Kidney (tissue), 13 donors: ENCODE measurements at regions not wholly inside any gene's neighbourhood (a gene's known extent, or its start where the extent isn't known, plus 50 kb on each side); places are given as distances from the start of the nearest gene placed in this dataset.

Experiments
- DNase-seq, 5 donors: peaks; one replicate each; pipeline ENCODE4 v3.0.0-alpha.2; 2013 to 2020
- FAIRE-seq: peaks from 2 replicates; lab custom pipeline; 2012; peaks lifted over from hg19 to GRCh38; lab: Jason Lieb, UNC
- H3K27ac ChIP-seq, 2 donors: one replicate each; pipeline ENCODE4 v1.7.0; 2013; ENCODE audit warnings: low read depth in 2 of 2, low read length in 2 of 2, inconsistent platforms in 1 of 2
- H3K27me3 ChIP-seq: one replicate; pipeline ENCODE4 v1.7.1; 2013; ENCODE audit warnings: low read length, inconsistent platforms; ENCODE audit not compliant: control insufficient read depth, insufficient read depth
- H3K36me3 ChIP-seq, 3 donors: one replicate each; pipeline versions ENCODE4 v1.7.0 to v1.7.1; 2013; ENCODE audit warnings: low read length in 3 of 3, control low read depth in 1 of 3, inconsistent platforms in 1 of 3; ENCODE audit not compliant: insufficient read depth in 3 of 3, control insufficient read depth in 2 of 3
- H3K4me1 ChIP-seq, 3 donors: one replicate each; pipeline versions ENCODE4 v1.7.0 to v1.7.1; 2013; ENCODE audit warnings: low read length in 3 of 3, inconsistent platforms in 1 of 3, low read depth in 1 of 3; ENCODE audit not compliant: control insufficient read depth in 2 of 3, insufficient read depth in 2 of 3
- H3K4me3 ChIP-seq, 3 donors: one replicate each; pipeline versions ENCODE4 v1.7.0 to v1.8.1; 2013; ENCODE audit warnings: low read length in 3 of 3, control low read depth in 1 of 3, inconsistent platforms in 1 of 3
- H3K9ac ChIP-seq, 3 donors: one replicate each; pipeline versions ENCODE4 v1.7.0 to v1.7.1; 2013; ENCODE audit warnings: low read length in 3 of 3, control low read depth in 1 of 3, inconsistent platforms in 1 of 3
- H3K9me3 ChIP-seq, 3 donors: one replicate each; pipeline versions ENCODE4 v1.7.0 to v1.7.1; 2013; ENCODE audit warnings: low read length in 3 of 3, control low read depth in 1 of 3, inconsistent platforms in 1 of 3; ENCODE audit not compliant: control insufficient read depth in 2 of 3, insufficient read depth in 1 of 3
- intact Hi-C: fragments of 100-400 bp; cut with DNase I; formaldehyde crosslinking; loops from one replicate; pipeline ENCODE4 v1.11.1; 2022
- TF ChIP-seq, protein P1 (sequence below): IDR thresholded peaks from 3 replicates; pipeline ENCODE4 v1.5.1; 2012; ENCODE audit warnings: mild to moderate bottlenecking, moderate library complexity, borderline replicate concordance; ENCODE audit not compliant: insufficient read depth; ENCODE audit errors: extremely low read depth
- donor health status: control.
- donor health status: control.
- donor health status: control.
- donor health status: control.
- donor health status: control.
- donor health status: DM: yes; HTN: yes; CAD: no.
- donor health status: Normal renal cell carcinoma (clear cell type).

DNA sequence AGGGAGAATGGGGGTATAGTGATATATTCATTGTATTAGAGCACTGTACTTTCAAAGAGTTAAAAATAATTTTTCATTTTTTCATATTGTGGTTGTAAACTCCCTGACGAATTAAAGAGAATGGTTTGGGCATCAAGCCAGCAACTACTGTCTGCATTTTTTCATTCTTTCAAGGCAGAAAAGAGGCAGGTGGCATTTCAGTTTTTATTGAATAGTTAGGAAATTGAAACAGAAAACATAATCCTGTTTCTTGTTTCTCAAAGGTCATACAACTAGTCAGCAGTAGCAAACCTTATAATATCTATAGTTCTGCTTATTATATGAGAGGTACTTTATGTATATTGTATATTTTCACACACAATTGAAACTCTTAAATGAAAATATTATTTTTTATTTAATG lies 303.9 kb upstream of the KCND2 start:
- Histone ChIP-seq H3K9me3 (no peaks in the 10 kb centered on the region), H3K4me1 (no peaks in the 10 kb centered on the region), H3K9ac (no peak overlapping the region), H3K27me3 (no peaks in the 10 kb centered on the region), H3K27ac (no peak overlapping the region), H3K36me3 (no peaks in the 10 kb centered on the region), H3K4me3 (no peak overlapping the region)
- intact Hi-C loops, result no loop called here
- no peak for FAIRE-seq
- TF ChIP-seq, protein P1, sequence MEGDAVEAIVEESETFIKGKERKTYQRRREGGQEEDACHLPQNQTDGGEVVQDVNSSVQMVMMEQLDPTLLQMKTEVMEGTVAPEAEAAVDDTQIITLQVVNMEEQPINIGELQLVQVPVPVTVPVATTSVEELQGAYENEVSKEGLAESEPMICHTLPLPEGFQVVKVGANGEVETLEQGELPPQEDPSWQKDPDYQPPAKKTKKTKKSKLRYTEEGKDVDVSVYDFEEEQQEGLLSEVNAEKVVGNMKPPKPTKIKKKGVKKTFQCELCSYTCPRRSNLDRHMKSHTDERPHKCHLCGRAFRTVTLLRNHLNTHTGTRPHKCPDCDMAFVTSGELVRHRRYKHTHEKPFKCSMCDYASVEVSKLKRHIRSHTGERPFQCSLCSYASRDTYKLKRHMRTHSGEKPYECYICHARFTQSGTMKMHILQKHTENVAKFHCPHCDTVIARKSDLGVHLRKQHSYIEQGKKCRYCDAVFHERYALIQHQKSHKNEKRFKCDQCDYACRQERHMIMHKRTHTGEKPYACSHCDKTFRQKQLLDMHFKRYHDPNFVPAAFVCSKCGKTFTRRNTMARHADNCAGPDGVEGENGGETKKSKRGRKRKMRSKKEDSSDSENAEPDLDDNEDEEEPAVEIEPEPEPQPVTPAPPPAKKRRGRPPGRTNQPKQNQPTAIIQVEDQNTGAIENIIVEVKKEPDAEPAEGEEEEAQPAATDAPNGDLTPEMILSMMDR, result no peak
- DNase-seq, result no peak

DNA sequence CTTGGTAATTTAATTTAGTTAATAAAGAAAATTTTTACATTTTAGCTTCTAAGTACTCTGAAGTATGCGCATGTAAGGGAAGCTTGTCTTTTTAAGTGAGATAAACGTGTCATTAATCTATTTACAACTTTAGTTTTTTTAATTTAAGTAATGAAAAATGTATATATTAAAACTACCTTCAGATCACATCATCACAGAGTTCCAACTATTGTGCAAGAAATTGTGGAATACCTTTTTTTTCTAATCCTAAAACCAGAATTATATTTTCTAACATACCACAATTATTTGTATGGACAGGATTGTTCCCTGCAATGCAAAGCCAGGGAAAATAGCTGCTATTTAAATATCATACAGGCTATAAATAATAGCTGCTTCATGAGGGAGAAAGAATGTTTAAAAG lies 303.2 kb upstream of the KCND2 start:
- intact Hi-C loops, result no loop called here
- TF ChIP-seq, protein P1, result no peak
- Histone ChIP-seq H3K27ac (no peak overlapping the region), H3K4me3 (no peak overlapping the region), H3K9ac (no peak overlapping the region), H3K36me3 (no peaks in the 10 kb centered on the region), H3K9me3 (no peaks in the 10 kb centered on the region), H3K27me3 (no peaks in the 10 kb centered on the region), H3K4me1 (no peaks in the 10 kb centered on the region)
- no peak for DNase-seq
- no peak for FAIRE-seq

DNA sequence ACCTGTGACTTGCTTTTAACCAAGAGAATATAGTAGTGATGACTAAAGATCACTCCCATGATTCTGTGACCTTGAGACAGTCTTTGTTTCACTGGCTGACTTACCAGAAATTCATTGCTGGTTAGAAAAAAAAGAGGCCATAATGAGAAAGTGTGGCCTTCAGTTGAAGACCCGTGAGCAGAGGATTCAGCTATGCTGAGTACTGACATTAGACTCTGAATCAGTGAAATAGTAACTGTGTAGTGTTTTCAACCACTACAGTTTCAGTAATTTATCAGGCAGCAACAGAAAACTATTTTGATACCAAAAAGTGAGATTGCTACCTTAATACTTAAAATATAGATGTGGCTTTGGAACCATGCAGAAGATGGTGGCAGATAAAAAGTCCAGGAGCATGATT lies 298.0 kb upstream of the KCND2 start:
- no peak overlapping the region for H3K4me3 ChIP-seq
- H3K9ac ChIP-seq, result no peak overlapping the region
- H3K4me1 ChIP-seq, result no peaks in the 10 kb centered on the region
- DNase-seq (no peak), FAIRE-seq (no peak)
- no peaks in the 10 kb centered on the region for H3K27me3 ChIP-seq
- no peak overlapping the region for H3K27ac ChIP-seq
- H3K36me3 ChIP-seq, result no peaks in the 10 kb centered on the region
- TF ChIP-seq, protein P1, result no peak
- intact Hi-C loops, result no loop called here
- H3K9me3 ChIP-seq, result no peaks in the 10 kb centered on the region

DNA sequence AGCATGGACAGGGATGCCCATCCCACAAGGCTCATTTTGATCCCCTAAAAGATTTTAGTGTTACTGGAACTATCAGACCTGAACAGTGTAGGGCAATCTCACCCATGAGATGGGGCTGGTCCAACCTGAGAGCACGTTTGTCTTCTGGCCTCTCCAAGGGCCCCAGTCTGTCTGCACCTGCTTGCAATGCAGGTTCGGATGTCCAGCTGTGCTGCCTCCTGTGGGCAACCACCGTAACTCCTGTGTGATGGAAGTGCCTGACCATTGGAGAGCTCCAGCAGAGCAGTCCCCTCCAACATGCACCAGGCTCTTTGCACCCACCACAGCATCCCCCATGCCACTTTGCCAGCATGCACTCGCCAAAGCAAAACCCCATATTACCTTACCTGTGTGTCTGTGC lies 290.1 kb upstream of the KCND2 start:
- DNase-seq, result peak in 1 of 5 donors; percentile 46
- intact Hi-C loops, result no loop called here
- TF ChIP-seq, protein P1, result no peak

More for the DNA sequence above, 290.1 kb upstream of the KCND2 start:
- no peaks in the 10 kb centered on the region for H3K4me1 ChIP-seq
- peaks cover 0 to 2% (median 0%) of the 10 kb centered on the region in 3 donors for H3K9me3 ChIP-seq
- FAIRE-seq, result no peak
- no peaks in the 10 kb centered on the region for H3K36me3 ChIP-seq
- no peak overlapping the region for H3K9ac ChIP-seq
- no peaks in the 10 kb centered on the region for H3K27me3 ChIP-seq
- H3K27ac ChIP-seq, result no peak overlapping the region
- no peak overlapping the region for H3K4me3 ChIP-seq
